HG02973 (cell line): ENCODE measurements at regions not wholly inside any gene's neighbourhood (a gene's known extent, or its start where the extent isn't known, plus 50 kb on each side); places are given as distances from the start of the nearest gene placed in this dataset.
"Not testable (repeated sequence)": the region's sequence is repeated elsewhere in the genome, so short reads cannot be mapped to it uniquely, and the experiment has no call there.

Experiments
- ATAC-seq: cut with Tn5 transposase; IDR thresholded peaks from one replicate; pipeline ENCODE4 v1.9.1; 2021; ENCODE audit warnings: moderate library complexity; ENCODE audit not compliant: unreplicated experiment

DNA sequence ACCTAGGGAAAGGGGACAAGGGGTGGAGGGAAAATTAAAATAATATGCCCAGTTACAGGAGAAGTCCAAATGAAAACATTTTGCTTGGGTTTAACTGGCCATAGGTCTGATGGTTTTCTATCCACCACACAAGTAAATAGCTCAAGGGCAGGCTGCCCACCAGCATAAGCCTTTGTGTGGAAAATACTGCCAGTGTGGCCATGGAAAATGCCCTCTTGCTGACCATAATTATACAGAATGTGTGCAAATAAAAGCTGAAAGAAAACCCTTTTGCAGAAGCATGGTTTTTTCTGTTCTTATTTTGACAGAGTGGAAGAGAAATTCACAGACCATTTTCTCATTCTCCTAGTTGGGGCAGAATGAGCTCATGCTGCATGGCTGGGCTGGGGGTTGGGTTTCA, 111.3 kb upstream of the SIX2 start:
- ATAC-seq: no peak

- ATAC-seq: no peak
Observed at GRCh38 chr2:45119855-45120254, 110.6 kb upstream of the SIX2 start.

- ATAC-seq: no peak
Observed at GRCh38 chr2:45119038-45119437, 109.8 kb upstream of the SIX2 start.

DNA sequence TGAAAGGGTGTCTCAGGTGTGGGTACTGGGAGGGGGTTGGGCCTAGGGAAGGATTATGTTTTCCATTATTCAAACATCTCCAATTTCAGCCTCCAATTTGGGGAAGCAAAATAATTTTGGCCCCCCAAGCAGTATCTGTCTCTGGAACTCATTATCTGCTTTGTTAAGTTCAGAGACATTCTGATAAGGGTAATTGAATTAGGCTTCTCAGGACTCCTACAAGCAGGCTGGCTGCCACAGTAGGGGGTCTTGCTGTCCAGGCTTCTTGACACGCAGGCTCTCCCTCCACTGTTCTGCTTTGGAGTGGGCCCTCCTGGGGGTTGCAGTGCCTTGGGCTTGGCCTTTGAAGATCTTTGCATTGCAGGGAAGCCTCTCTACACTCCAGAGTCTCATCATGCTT, 108.1 kb upstream of the SIX2 start:
- ATAC-seq: no peak

GRCh38 chr2:45115181-45115580, 105.9 kb upstream of the SIX2 start:
- no peak for ATAC-seq

GRCh38 chr2:45114221-45114955, 105.1 kb upstream of the SIX2 start:
- no peak for ATAC-seq

DNA sequence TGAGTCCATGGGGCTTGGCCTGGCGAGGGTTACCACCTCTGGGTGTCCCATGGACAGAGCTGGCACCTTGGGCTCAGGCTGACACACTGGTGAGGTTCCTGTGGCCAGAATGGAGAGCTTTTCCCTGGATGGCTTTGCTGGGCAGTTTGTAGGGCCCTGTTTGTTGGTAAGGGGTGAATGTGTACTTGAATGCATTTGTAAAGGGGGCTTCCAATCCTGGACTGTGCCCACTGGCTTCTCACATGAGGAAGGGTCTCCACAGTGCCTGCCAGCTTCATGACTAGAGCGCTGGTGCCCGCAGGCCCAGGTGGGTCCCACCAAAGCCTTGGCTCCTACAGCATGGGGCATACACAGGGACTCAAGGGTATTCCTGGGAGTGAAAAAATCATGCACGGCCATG, 103.5 kb upstream of the SIX2 start:
- no peak for ATAC-seq

- no peak for ATAC-seq
Observed at GRCh38 chr2:45105050-45105582, 95.9 kb upstream of the SIX2 start.

GRCh38 chr2:45104429-45104828, 95.2 kb upstream of the SIX2 start:
- ATAC-seq: no peak

- no peak for ATAC-seq
Observed at GRCh38 chr2:45103351-45104345, 94.4 kb upstream of the SIX2 start.

DNA sequence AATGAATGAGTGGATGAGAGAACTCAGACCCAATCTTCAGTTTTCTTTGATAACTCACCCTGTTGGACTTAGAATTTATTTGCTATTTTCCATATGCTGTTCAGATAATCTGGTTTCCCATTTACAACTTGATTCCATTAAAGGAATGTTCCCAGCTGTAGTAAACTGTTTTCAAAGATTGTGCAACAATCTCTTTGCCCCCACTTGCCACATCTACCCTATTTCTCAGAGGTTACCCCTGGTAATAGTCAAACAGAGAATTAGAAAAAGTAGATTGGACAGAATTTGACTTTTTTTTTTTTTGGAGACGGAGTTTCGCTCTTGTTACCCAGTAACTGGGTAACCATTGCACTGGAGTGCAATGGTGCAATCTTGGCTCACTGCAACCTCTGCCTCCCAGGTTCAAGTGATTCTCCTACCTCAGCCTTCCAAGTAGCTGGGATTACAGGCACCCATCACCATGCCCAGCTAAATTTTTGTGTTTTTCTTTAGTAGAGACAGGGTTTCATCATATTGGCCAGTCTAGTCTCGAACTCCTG, 93.4 kb upstream of the SIX2 start:
- no peak for ATAC-seq

- no peak for ATAC-seq
Observed at GRCh38 chr2:45102141-45102540, 92.9 kb upstream of the SIX2 start.

- ATAC-seq: no peak
Observed at GRCh38 chr2:45096996-45097395, 87.7 kb upstream of the SIX2 start.

DNA sequence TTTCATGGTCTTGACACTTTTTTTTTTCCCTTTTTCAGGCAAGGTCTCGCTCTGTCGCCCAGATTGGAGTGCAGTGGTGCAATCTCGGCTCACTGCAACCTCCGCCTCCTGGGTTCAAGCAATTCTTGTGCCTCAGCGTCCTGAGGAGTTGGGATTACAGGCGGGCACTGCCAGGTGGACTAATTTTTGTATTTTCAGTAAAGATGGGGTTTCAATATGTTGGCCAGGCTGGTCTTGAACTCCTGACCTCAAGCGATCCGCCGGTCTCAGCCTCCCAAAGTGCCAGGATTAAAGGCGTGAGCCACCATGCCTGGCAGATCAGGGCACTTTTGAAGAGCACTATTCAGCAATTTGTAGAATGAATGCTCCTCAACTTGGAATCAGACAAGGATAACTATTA, 86.8 kb upstream of the SIX2 start:
- ATAC-seq: not testable (repeated sequence)

GRCh38 chr2:45093663-45094062, 84.4 kb upstream of the SIX2 start:
- ATAC-seq: no peak

GRCh38 chr2:45093181-45093580, 83.9 kb upstream of the SIX2 start:
- no peak for ATAC-seq

GRCh38 chr2:45089554-45090261, 80.5 kb upstream of the SIX2 start:
- no peak for ATAC-seq

GRCh38 chr2:45085487-45085886, 76.2 kb upstream of the SIX2 start:
- ATAC-seq: no peak

- ATAC-seq: no peak
Observed at GRCh38 chr2:45084361-45085020, 75.2 kb upstream of the SIX2 start.

GRCh38 chr2:45083175-45083574, 73.9 kb upstream of the SIX2 start:
- no peak for ATAC-seq
